ENCODE measurements at regions not wholly inside any gene's neighbourhood (a gene's known extent, or its start where the extent isn't known, plus 50 kb on each side); places are given as distances from the start of the nearest gene placed in this dataset.

GRCh38 chr5:5685737-5686136 is 263.3 kb downstream of the ICE1 start:
- ChIA-PET POLR2A (no interaction called here), CTCF (no interaction called here)
- Histone ChIP-seq H3K4me3 (replicated peaks in 1 of 3; ENCODE audit: insufficient read depth in 1 of 3, low read depth in 1 of 3, low read length in 3 of 3) (no peak overlapping the region), H3K9me1 (replicated peaks; ENCODE audit: control insufficient read depth, extremely low read depth, insufficient read depth, low read length) (no peaks in the 10 kb centered on the region), H4K20me1 (replicated peaks; ENCODE audit: control insufficient read depth, extremely low read depth, insufficient read depth, low read length) (no peaks in the 10 kb centered on the region), H2AFZ (ENCODE audit: low read depth, low read length) (no peak overlapping the region), H3K36me3 (ENCODE audit: control insufficient read depth in 2 of 2, extremely low read depth in 1 of 2, insufficient read depth in 2 of 2, low read length in 2 of 2) (no peaks in the 10 kb centered on the region), H3K27me3 (ENCODE audit: control insufficient read depth in 2 of 2, insufficient read depth in 2 of 2, low read length in 2 of 2) (no peaks in the 10 kb centered on the region), H3K9me3 (replicated peaks; ENCODE audit: control insufficient read depth, insufficient read depth, low read length) (peaks cover 7% of the 10 kb centered on the region), H3K9ac (replicated peaks; ENCODE audit: extremely low read depth, insufficient read depth, low read length) (no peak overlapping the region), H3K4me2 (ENCODE audit: insufficient read depth, low read length) (no peak overlapping the region), H3K4me1 (ENCODE audit: control insufficient read depth, extremely low read depth, insufficient read depth, low read length) (no peaks in the 10 kb centered on the region), H3K79me2 (ENCODE audit: control insufficient read depth, insufficient read depth, low read length) (no peaks in the 10 kb centered on the region), H3K27ac (ENCODE audit: insufficient read depth, low read depth, low read length) (no peak overlapping the region)
- dilution Hi-C loops (cut with MboI; ENCODE audit: extremely low pct_ligation_motif_present, low sequenced_read_pairs): no loop called here
- FAIRE-seq (no peak), DNase-seq (ENCODE audit: low read depth, low spot score) (no peak)
- no TSS peak for BruUV-seq (replicated peaks)
- TF ChIP-seq MYC (IDR thresholded peaks at IDR 0.05; ENCODE audit: low read depth, low read length): no peak
- no peak for TF ChIP-seq FOS (IDR thresholded peaks at IDR 0.05; ENCODE audit: borderline replicate concordance, insufficient read depth, low read length)
- no peak for TF ChIP-seq MAX (IDR thresholded peaks at IDR 0.05; ENCODE audit: insufficient read depth, insufficient read length)
- TF ChIP-seq CTCF (IDR thresholded peaks at IDR 0.05; ENCODE audit: extremely low read depth in 1 of 2, insufficient read depth in 1 of 2, low read depth in 1 of 2, low read length in 2 of 2): no peak
- no peak for TF ChIP-seq GATA2 (IDR thresholded peaks at IDR 0.05; ENCODE audit: insufficient read depth, insufficient read length, low read depth, low read length)
- TF ChIP-seq POLR2A (IDR thresholded peaks at IDR 0.05; ENCODE audit: low read depth, low read length): no peak
- no peak for TF ChIP-seq EZH2 (IDR thresholded peaks at IDR 0.05; ENCODE audit: borderline replicate concordance, low read depth, low read length, severe bottlenecking)
- TF ChIP-seq POLR2AphosphoS5 (IDR thresholded peaks at IDR 0.05; ENCODE audit: insufficient read depth, low read depth, low read length): no peak
- no peak for TF ChIP-seq JUN (IDR thresholded peaks at IDR 0.05; ENCODE audit: borderline replicate concordance, insufficient read depth, insufficient read length, low read depth)
- intact Hi-C loops (cut with micrococcal nuclease): no loop called here
